ENCODE measurements at regions not wholly inside any gene's neighbourhood (a gene's known extent, or its start where the extent isn't known, plus 50 kb on each side); places are given as distances from the start of the nearest gene placed in this dataset.

GRCh38 chr15:92810418-92811138 lies 89.5 kb upstream of the CHD2 start:
- no peak for TF ChIP-seq CTCF (IDR thresholded peaks at IDR 0.05 in 2 of 3, conservative IDR thresholded peaks at IDR 0.05 in 1 of 3; ENCODE audit: borderline replicate concordance in 1 of 3, insufficient read depth in 1 of 3, low read depth in 2 of 3, low read length in 2 of 3)
- no peak for TF ChIP-seq MAX (IDR thresholded peaks at IDR 0.05)
- peak; percentile 29 for TF ChIP-seq POLR2A (IDR thresholded peaks at IDR 0.05; ENCODE audit: borderline replicate concordance, extremely low read depth, insufficient read depth, insufficient read length)
- no peak for TF ChIP-seq CEBPB (IDR thresholded peaks at IDR 0.05; ENCODE audit: low read depth)
- no peak for TF ChIP-seq YY1 (IDR thresholded peaks at IDR 0.05; ENCODE audit: extremely low read depth, insufficient replicate concordance, low read depth, low read length)
- TF ChIP-seq ZFX (IDR thresholded peaks at IDR 0.05) = no peak
- no peak for TF ChIP-seq EZH2phosphoT487 (IDR thresholded peaks at IDR 0.05; ENCODE audit: borderline replicate concordance)
- TF ChIP-seq RAD21 (IDR thresholded peaks at IDR 0.05; ENCODE audit: low read depth) = no peak
- no peak for TF ChIP-seq EZH2 (IDR thresholded peaks at IDR 0.05)
- TF ChIP-seq FOSL1 (IDR thresholded peaks at IDR 0.05; ENCODE audit: low read depth) = no peak

Data from HCT116 (cell line).